ENCODE measurements at regions not wholly inside any gene's neighbourhood (a gene's known extent, or its start where the extent isn't known, plus 50 kb on each side); places are given as distances from the start of the nearest gene placed in this dataset.

- no peaks in the 10 kb centered on the region for H3K36me3 ChIP-seq (ENCODE audit: control insufficient read depth, insufficient read depth, low read length)
- H3K4me1 ChIP-seq (ENCODE audit: control insufficient read depth, insufficient read depth, low read length), result no peaks in the 10 kb centered on the region
- no peak overlapping the region for H3K4me3 ChIP-seq (ENCODE audit: low read depth, low read length)
- H3K9me3 ChIP-seq (ENCODE audit: control insufficient read depth, insufficient read depth, low read length), result no peaks in the 10 kb centered on the region
- no peak overlapping the region for H3K27ac ChIP-seq (ENCODE audit: low read depth, low read length)
- no peaks in the 10 kb centered on the region for H3K27me3 ChIP-seq (ENCODE audit: control insufficient read depth, insufficient read depth, low read length)
- H3K9ac ChIP-seq (ENCODE audit: low read depth, low read length), result no peak overlapping the region
These were observed 283.2 kb upstream of the STT3B start for GRCh38 chr3:31249545-31249944.

- no peak overlapping the region for H3K27ac ChIP-seq (ENCODE audit: low read depth, low read length)
- no peaks in the 10 kb centered on the region for H3K9me3 ChIP-seq (ENCODE audit: control insufficient read depth, insufficient read depth, low read length)
These were observed 282.5 kb upstream of the STT3B start for GRCh38 chr3:31250116-31250777.

GRCh38 chr3:31251083-31251482 lies 281.6 kb upstream of the STT3B start:
- H3K9me3 ChIP-seq (ENCODE audit: control insufficient read depth, insufficient read depth, low read length), result no peaks in the 10 kb centered on the region
- H3K36me3 ChIP-seq (ENCODE audit: control insufficient read depth, insufficient read depth, low read length), result no peaks in the 10 kb centered on the region
- no peak overlapping the region for H3K4me3 ChIP-seq (ENCODE audit: low read depth, low read length)
- H3K9ac ChIP-seq (ENCODE audit: low read depth, low read length), result no peak overlapping the region
- H3K27ac ChIP-seq (ENCODE audit: low read depth, low read length), result no peak overlapping the region
- no peaks in the 10 kb centered on the region for H3K27me3 ChIP-seq (ENCODE audit: control insufficient read depth, insufficient read depth, low read length)
- no peaks in the 10 kb centered on the region for H3K4me1 ChIP-seq (ENCODE audit: control insufficient read depth, insufficient read depth, low read length)

More at GRCh38 chr3:31250116-31250777, 282.5 kb upstream of the STT3B start:
- Histone ChIP-seq H3K4me3 (ENCODE audit: low read depth, low read length) (no peak overlapping the region), H3K36me3 (ENCODE audit: control insufficient read depth, insufficient read depth, low read length) (no peaks in the 10 kb centered on the region), H3K4me1 (ENCODE audit: control insufficient read depth, insufficient read depth, low read length) (no peaks in the 10 kb centered on the region), H3K9ac (ENCODE audit: low read depth, low read length) (no peak overlapping the region), H3K27me3 (ENCODE audit: control insufficient read depth, insufficient read depth, low read length) (no peaks in the 10 kb centered on the region)

- Histone ChIP-seq H3K27ac (ENCODE audit: low read depth, low read length) (no peak overlapping the region), H3K4me1 (ENCODE audit: control insufficient read depth, insufficient read depth, low read length) (no peaks in the 10 kb centered on the region), H3K4me3 (ENCODE audit: low read depth, low read length) (no peak overlapping the region), H3K9me3 (ENCODE audit: control insufficient read depth, insufficient read depth, low read length) (no peaks in the 10 kb centered on the region), H3K27me3 (ENCODE audit: control insufficient read depth, insufficient read depth, low read length) (no peaks in the 10 kb centered on the region), H3K9ac (ENCODE audit: low read depth, low read length) (no peak overlapping the region), H3K36me3 (ENCODE audit: control insufficient read depth, insufficient read depth, low read length) (no peaks in the 10 kb centered on the region)
These were observed 280.2 kb upstream of the STT3B start for GRCh38 chr3:31252216-31253185.

DNA sequence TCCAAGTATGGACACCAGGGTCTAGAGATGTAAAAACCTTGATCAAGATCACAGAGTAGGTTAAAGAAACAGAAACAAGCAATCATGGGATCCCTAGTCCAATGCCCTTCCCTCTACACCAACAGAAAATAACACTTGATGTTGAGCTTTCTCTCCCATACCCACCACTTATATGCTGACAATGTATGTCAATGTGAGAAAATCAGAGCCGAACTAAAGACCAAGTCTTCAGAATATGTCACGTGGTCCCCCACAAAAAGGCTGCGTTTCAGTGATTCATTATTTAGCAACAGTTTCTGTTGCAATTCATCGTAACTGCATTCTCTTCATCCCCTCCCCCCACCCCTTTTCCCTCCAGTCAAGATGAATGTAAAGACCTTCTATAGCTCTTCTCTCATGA lies 278.9 kb upstream of the STT3B start:
- Histone ChIP-seq H3K27me3 (ENCODE audit: control insufficient read depth, insufficient read depth, low read length) (no peaks in the 10 kb centered on the region), H3K27ac (ENCODE audit: low read depth, low read length) (no peak overlapping the region), H3K36me3 (ENCODE audit: control insufficient read depth, insufficient read depth, low read length) (no peaks in the 10 kb centered on the region), H3K4me3 (ENCODE audit: low read depth, low read length) (no peak overlapping the region), H3K4me1 (ENCODE audit: control insufficient read depth, insufficient read depth, low read length) (no peaks in the 10 kb centered on the region), H3K9me3 (ENCODE audit: control insufficient read depth, insufficient read depth, low read length) (no peaks in the 10 kb centered on the region), H3K9ac (ENCODE audit: low read depth, low read length) (no peak overlapping the region)

DNA sequence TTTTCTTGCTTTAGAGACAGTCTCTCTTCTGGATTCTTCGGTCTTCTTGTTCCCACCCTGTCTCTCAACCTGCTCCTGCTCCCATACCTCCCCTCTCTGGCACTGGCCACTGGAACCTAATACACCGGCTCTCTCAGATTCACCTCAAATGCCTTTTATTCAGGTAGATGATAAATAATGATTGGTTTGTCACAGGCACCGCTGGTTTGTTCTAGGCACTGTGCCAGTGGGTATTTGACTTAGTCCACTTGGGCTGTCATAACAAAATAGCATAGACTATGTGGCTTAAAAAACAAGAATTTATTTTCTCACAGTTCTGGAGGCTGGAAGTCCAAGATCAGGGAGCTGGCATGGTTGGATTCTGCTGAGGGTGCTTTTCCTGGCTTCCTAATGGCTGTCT lies 278.2 kb upstream of the STT3B start:
- Histone ChIP-seq H3K9ac (ENCODE audit: low read depth, low read length) (no peak overlapping the region), H3K9me3 (ENCODE audit: control insufficient read depth, insufficient read depth, low read length) (no peaks in the 10 kb centered on the region), H3K27me3 (ENCODE audit: control insufficient read depth, insufficient read depth, low read length) (no peaks in the 10 kb centered on the region), H3K4me1 (ENCODE audit: control insufficient read depth, insufficient read depth, low read length) (no peaks in the 10 kb centered on the region), H3K27ac (ENCODE audit: low read depth, low read length) (no peak overlapping the region), H3K4me3 (ENCODE audit: low read depth, low read length) (no peak overlapping the region), H3K36me3 (ENCODE audit: control insufficient read depth, insufficient read depth, low read length) (no peaks in the 10 kb centered on the region)

DNA sequence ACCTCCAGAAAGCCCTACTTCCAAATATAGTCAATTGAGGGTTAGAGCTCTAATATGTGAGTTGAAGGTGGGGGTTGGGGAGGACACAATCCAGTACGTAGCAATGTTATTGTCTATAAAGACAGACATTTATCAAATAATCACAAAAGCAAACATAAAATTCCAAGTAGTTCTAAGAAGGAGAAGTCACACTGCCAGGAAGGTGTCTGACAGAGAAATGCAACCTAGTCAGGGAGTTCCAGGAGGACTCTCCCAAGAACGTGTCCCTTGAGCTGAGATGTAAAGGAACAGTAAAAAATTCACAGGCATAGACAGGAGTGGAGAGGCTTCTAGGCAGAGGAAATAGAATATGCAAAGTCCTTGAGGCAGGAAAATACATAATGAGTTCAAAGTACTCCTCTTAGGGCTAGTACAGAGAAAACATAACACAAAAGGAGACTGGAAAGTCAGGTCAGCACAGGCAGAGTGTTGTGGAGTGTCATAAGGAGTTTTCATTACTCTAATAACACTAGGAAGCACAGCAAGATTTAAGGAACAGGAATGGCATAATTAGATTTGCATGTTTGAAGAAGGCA lies 277.6 kb upstream of the STT3B start:
- Histone ChIP-seq H3K27ac (ENCODE audit: low read depth, low read length) (no peak overlapping the region), H3K9ac (ENCODE audit: low read depth, low read length) (no peak overlapping the region), H3K9me3 (ENCODE audit: control insufficient read depth, insufficient read depth, low read length) (no peaks in the 10 kb centered on the region), H3K36me3 (ENCODE audit: control insufficient read depth, insufficient read depth, low read length) (no peaks in the 10 kb centered on the region), H3K4me3 (ENCODE audit: low read depth, low read length) (no peak overlapping the region), H3K4me1 (ENCODE audit: control insufficient read depth, insufficient read depth, low read length) (no peaks in the 10 kb centered on the region), H3K27me3 (ENCODE audit: control insufficient read depth, insufficient read depth, low read length) (no peaks in the 10 kb centered on the region)

DNA sequence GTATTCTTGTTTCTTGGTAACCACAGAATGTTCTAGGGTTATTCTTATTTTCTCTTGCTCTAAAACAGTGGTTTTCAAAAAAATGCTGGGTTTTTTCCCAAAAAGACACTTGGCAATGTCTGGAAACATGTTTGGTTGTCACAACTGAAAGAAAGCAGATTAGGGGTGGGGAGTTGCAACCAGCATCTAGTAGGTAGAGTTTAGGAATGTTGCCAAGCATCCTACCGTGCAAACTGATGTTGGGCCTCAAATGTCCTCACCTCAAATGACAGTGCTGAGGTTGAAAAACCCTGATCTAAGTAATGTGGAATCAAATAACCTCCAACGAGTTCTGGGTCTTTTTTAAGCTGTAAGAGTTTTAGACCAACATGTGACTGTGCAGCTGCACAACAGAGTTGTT lies 270.5 kb upstream of the STT3B start:
- Histone ChIP-seq H3K27me3 (ENCODE audit: control insufficient read depth, insufficient read depth, low read length) (no peaks in the 10 kb centered on the region), H3K27ac (ENCODE audit: low read depth, low read length) (no peak overlapping the region), H3K9me3 (ENCODE audit: control insufficient read depth, insufficient read depth, low read length) (no peaks in the 10 kb centered on the region), H3K4me1 (ENCODE audit: control insufficient read depth, insufficient read depth, low read length) (no peaks in the 10 kb centered on the region), H3K36me3 (ENCODE audit: control insufficient read depth, insufficient read depth, low read length) (no peaks in the 10 kb centered on the region), H3K9ac (ENCODE audit: low read depth, low read length) (no peak overlapping the region), H3K4me3 (ENCODE audit: low read depth, low read length) (no peak overlapping the region)

DNA sequence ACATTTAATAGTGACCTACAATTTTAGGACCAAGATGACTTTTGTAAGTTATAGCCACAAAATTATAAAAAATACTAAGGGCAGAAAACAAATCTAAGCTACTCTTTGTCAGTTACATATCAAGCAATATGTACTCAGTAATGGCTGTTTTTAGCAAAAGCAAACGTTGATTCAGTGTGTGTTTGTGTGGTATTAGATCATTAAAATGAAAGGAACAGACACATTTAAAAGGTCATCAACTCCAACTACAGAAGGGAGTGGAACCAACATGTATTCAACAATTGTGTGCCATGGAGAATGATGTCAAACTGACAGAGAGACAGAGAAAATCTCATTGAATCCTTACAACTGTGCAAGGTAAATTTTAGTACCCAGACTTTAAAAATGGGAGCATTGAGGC lies 268.8 kb upstream of the STT3B start:
- Histone ChIP-seq H3K36me3 (ENCODE audit: control insufficient read depth, insufficient read depth, low read length) (no peaks in the 10 kb centered on the region), H3K9ac (ENCODE audit: low read depth, low read length) (no peak overlapping the region), H3K27me3 (ENCODE audit: control insufficient read depth, insufficient read depth, low read length) (no peaks in the 10 kb centered on the region), H3K4me3 (ENCODE audit: low read depth, low read length) (no peak overlapping the region), H3K4me1 (ENCODE audit: control insufficient read depth, insufficient read depth, low read length) (no peaks in the 10 kb centered on the region), H3K9me3 (ENCODE audit: control insufficient read depth, insufficient read depth, low read length) (no peaks in the 10 kb centered on the region), H3K27ac (ENCODE audit: low read depth, low read length) (no peak overlapping the region)

DNA sequence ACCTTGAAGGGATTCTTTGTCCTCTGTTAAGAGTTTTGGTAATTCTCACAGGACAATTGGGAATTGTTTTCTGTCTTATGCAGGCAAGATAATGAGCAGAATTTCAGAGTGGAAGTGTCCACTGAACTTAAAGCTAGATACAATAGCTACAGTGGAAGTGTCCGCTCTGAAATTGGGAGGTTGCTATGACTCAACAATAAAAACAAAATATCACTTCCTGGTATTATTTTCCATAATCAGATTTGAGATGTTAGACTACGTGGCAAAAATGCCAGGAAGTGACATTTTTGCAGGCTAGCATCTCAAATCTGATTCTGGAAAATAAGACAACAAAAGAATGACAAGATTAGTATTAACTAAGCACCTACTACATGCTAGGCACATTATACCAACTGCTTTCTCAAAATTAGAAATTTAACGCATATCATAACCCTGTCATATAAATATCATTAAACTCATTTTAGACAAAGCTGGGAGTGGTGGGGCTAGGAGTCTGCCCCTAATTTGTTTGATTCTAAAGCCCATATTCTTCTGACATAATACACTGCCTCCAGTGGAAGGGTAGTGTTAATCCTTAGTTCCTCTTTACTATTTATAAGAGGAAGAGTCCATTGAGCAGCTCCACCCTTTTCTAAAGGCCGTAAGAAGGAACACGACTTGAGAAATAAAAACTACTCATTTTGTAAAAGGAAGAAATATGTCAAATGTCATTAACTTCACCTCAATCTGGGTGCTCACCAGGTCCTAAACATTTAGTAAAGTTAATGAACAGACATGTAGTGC lies 266.9 kb upstream of the STT3B start:
- Histone ChIP-seq H3K27ac (ENCODE audit: low read depth, low read length) (no peak overlapping the region), H3K4me1 (ENCODE audit: control insufficient read depth, insufficient read depth, low read length) (no peaks in the 10 kb centered on the region), H3K27me3 (ENCODE audit: control insufficient read depth, insufficient read depth, low read length) (no peaks in the 10 kb centered on the region), H3K4me3 (ENCODE audit: low read depth, low read length) (no peak overlapping the region), H3K9me3 (ENCODE audit: control insufficient read depth, insufficient read depth, low read length) (no peaks in the 10 kb centered on the region), H3K9ac (ENCODE audit: low read depth, low read length) (no peak overlapping the region), H3K36me3 (ENCODE audit: control insufficient read depth, insufficient read depth, low read length) (no peaks in the 10 kb centered on the region)

All from HUES48 (cell line).